NCI-H82 treated with DMSO at 0.1 percent for 48 hours (cell line): ENCODE measurements at regions not wholly inside any gene's neighbourhood (a gene's known extent, or its start where the extent isn't known, plus 50 kb on each side); places are given as distances from the start of the nearest gene placed in this dataset.
"Not testable (repeated sequence)": the region's sequence is repeated elsewhere in the genome, so short reads cannot be mapped to it uniquely, and the experiment has no call there.

Experiments used
- DNase-seq: peaks from one replicate; lab custom pipeline; 2025; ENCODE audit not compliant: unreplicated experiment; lab: John Stamatoyannopoulos, UW

DNA sequence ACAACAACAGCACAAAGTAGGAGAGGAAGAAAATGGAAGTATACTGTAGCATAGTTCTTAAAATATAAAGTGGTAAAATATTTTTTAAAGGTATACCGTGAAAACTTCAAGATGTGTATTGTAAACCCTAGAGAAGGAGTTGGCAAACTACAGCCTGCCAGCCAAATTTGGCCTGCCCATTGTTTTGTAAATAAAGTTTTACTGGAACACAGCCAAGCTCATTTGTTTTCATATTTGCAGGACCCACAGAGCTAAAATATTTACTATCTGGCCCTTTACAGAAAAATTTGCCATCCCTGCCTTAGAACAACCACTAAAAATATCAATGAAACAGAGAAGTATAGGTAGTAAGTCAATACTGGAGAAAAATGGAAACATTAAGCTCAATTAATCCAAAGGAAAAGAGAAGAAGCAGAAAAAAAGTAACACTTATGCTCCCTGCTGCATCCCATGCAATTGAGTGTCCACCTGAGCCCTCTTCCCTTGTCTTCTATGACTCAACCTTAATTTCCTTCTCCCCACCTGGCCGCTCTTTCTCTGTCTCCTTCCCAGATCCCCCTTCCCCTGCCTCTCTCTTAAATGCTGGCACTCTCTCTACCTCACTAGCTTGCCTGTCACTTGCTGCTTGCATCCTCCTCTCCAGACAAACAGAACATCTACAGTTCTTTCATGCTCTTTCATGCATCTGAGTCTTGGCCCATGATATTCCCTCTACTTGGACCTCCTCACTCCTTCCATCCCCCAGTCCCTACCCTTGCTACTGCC is 50.6 kb upstream of the FER start:
- DNase-seq, result no peak

- DNase-seq, result no peak
Observed at GRCh38 chr5:108696407-108696806, 51.3 kb upstream of the FER start.

DNA sequence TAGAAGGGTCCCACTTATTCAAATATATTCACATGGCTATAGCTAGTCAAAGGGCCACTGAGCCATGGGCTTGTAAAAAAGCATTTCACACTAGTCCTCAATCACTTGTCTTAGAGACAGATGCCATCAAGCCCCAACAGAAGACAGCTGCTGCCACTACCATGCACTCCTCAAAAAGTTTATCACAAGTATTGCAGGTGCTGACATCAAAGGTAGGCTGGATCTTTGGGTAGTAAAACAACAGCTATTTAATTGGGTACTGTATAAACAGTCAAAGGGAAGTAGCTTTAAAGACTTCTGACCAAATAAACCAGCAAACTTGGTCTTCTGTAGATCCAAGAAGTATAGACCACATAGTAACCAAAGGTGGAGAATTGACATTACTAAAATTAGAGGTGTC is 59.2 kb upstream of the FER start:
- no peak for DNase-seq

DNA sequence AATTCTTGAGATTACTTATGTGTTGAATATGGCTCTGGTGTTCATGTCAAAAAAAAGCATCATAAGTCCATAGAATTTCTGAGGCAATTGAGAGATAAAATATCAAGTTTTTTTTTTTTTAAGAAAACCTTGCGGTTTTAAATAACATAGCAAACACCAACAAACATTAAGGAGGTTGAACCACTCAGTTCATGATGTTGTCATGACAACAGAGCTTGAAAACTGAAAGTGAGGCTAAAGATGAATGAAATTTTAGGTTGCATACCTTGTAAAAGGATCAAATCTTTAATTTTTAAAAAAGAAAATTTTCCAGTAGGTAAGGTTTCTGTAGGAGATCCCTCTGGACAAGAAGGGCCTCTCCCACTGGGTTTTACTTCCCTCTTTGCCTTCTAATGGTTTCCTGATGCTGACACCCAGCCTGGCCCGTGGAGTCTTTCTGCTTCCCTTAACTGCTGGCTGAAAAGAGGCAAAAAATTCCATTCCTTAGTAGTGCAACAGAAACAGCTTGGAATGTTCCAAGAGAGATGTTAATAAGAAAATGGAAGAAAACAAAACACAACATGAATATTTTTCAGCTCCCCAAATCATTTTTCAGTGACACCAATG is 60.0 kb upstream of the FER start:
- no peak for DNase-seq

DNA sequence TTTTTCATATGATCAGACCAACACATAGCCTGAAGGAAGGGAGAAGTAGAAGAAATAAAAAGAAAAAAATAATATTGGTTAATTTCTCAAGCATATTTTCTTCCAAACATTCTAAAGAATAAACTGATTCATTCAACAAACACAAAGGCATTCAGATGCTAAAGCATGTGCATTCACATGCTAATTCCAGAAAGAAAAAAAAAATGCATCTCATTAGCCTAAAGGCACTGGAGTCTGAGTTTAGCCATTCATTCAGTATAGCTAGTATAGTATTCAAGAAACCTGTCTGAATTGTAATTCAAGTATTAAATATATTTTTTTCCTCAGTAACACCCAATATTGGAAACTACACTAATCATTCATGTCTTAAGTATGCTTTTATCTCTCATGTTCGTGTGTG is 61.0 kb upstream of the FER start:
- DNase-seq, result no peak

GRCh38 chr5:108685448-108686216 is 62.1 kb upstream of the FER start:
- DNase-seq, result not testable (repeated sequence)

DNA sequence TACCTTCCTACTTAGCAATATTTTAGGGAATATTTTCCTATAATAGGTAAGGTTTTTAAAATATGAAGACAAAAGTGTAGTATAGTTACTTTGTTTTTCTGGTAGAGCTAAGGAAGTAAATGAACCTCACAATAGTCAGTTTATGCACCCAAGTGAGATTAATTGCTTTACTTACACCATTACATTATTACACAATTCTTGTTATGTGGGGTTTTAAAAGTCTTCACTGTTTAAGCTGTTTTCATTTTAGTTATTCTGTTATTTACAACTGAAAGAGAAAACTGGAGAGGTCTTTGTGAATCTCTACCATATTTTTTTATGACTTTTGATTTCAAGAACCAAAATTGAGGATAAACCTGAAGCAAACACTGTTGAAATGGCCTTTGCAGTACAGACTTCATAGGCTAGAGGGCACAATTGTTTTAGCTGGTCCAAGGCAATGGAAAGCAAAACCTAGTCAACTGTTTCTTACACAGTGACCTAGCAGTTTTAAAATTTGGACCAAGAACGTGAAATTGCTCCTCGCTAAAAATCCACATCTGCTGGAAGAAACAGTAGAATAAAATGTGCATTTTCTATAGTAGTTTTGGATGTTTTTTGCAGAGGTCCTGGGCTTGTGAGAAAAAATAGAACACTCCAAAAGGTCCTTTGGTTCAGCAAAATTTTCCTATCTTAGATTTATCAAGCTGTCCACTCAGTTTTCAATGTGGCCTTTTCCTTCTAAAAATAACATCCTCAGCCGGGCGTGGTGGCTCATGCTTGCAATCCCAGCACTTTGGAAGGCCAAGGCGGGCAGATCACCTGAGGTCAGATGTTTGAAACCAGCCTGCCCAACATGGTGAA is 66.4 kb upstream of the FER start:
- peak; percentile 3 for DNase-seq

GRCh38 chr5:108678091-108678490 is 69.6 kb upstream of the FER start:
- no peak for DNase-seq

- no peak for DNase-seq
Observed at GRCh38 chr5:108675736-108676135, 72.0 kb upstream of the FER start.

DNA sequence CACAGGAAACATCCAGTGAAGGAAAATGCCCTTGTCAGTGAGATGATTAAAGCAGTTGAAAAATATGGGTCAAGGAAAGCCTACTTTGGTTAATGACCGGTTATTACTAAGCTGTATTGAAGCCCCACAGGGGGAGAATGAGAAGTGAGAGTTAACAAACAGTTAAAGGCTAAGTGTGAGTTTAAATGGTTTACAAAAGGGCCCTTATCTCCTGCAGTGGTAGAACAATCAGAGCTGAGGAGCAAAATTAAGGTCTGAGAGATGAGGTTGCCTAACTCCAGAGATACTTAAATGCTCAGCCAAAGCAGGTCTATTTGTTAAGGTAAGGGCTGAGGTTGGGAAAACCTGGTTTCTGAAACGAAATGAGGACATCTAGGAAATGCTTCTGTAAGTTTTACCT is 75.1 kb upstream of the FER start:
- DNase-seq, result no peak

GRCh38 chr5:108670591-108671289 is 77.0 kb upstream of the FER start:
- DNase-seq, result no peak

- DNase-seq, result no peak
Observed at GRCh38 chr5:108669462-108669861, 78.2 kb upstream of the FER start.

- no peak for DNase-seq
Observed at GRCh38 chr5:108661590-108662219, 86.0 kb upstream of the FER start.

GRCh38 chr5:108661024-108661423 is 86.7 kb upstream of the FER start:
- no peak for DNase-seq

DNA sequence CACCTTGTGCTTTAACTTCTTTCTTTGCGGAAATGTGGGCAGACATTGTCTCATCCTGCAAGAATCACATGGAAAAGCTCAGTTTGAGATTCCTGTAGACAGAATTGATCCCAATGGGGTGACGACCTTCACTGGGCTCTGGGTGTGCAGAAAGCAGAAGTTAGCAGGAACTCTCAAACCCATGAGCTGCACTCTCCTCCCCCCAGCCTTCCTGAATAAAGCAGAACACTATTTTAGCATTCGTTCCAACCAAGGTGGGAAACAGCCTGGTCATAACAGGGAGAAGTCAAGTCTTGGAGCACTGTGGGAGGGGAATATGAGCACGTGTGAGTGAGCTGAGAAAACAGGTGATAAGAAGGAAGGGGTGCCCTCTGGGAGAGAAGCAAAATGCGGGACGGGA is 87.4 kb upstream of the FER start:
- DNase-seq, result no peak

DNA sequence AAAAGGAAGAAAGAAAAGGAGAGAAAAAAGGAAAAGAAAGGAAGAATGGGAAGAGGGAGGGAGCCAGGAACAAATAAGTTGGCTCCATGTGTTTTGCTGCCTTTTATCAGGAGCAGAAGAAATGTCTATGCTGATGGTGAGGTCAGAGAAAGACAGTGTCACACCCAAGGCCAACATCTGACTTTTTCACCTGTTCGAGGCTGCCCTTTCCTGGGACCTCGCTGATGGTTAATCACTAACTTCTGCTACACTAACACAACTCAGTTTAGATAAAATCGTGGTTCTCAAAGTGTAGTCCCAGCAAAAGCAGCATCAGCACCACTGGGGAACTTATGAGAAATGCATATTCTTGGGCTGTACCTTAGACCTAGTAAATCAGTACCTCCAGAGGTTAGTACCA is 88.2 kb upstream of the FER start:
- no peak for DNase-seq

DNA sequence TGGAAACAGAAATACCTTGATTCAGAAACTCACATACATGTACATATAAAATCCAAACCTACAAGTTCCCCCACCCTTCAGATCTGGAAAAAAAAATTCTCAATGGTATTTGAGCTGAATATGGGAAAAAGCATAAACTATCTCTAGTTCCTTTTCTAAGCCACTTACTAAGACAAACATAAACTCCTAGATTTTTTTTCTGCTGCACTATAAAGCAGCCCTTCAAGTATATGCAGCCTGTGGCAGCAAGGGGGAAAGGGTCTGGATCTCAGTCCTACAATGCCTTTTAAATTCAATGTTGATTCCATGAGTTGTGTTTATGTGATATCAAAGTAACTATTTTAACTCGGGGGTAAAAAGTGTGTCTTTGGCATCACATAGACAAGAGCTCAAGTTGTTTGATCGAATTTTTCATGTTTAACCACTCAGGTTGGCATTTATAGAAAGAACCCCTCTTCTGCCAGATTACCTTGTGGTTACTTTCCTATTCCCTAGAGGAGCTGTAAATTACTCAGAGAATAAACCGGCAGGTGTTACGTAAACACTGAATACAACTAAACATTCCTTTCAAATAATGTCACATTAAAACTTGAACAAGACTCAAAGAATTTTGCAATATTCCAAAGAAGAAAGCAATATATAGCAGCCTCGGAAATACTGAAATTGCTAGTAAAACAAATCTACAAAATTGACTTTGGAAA is 91.8 kb upstream of the FER start:
- no peak for DNase-seq

GRCh38 chr5:108654051-108654450 is 93.6 kb upstream of the FER start:
- DNase-seq, result no peak

DNA sequence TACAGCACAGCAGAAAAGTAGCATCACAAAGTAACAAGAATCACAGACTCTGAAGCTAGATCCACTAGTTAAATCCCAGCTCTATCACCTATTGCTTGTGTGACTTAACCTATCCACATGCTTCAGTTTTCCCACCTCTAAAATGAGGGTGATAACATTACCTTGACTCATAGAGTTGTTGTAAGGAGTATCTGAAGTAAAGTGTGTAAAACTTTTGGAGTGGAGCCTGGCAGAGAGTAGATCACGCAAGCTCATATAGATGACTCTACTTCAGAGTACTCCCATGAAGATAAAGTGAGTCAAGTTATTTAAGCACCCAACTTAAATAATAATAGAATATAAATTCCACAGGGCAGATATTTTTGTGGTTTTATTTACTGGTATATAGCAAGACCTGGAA is 94.5 kb upstream of the FER start:
- DNase-seq, result no peak

DNA sequence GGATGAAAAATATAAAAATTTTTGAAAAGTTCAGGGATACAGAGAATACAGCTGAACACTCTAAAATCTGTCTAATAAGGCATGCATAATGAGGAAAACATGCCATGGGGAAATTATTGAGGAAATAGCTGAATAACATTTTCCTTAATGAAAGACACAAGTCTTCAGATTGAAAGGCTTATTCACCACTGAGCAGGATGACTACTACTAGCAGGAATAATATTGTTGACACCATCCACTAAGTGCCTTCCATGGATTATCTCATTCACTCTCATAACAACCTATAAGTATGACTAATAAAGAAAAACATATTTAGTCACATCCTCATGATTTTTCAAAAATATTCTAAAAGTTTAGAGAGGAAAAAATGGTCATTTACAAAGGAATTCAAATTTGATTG is 96.7 kb upstream of the FER start:
- no peak for DNase-seq
